A549 (cell line): ENCODE measurements at regions not wholly inside any gene's neighbourhood (a gene's known extent, or its start where the extent isn't known, plus 50 kb on each side); places are given as distances from the start of the nearest gene placed in this dataset.

Source experiments
- ATAC-seq, 2 experiments: fragments of 200-7000 bp in 1 of 2; fragments of >200 bp in 1 of 2; cut with Nextera tagmentation in 1 of 2; cut with Tn5 transposase in 1 of 2; 3 replicates each; pipeline versions ENCODE4 v1.8.0 to v1.9.1; 2018 to 2020; ENCODE audit warnings: mild to moderate bottlenecking in 1 of 2, moderate library complexity in 1 of 2
- CTCF ChIA-PET: fragments of 300-600 bp; sonication (Branson Sonifier 250); formaldehyde crosslinking; extraction: SDS; loops from one replicate; lab custom pipeline; 2021; ENCODE audit warnings: antibody characterized with exemption, inconsistent platforms; lab: Yijun Ruan, JAX
- POLR2A ChIA-PET: fragments of 350-600 bp; formaldehyde crosslinking; extraction: SDS; loops from one replicate; lab custom pipeline; 2021; ENCODE audit warnings: antibody characterized with exemption, inconsistent platforms; lab: Yijun Ruan, JAX
- DNase-seq, 2 experiments: peaks; one replicate each; pipeline versions ENCODE4 v3.0.0 to v3.0.0-alpha.2; 2011 to 2016; ENCODE audit warnings: low read depth in 1 of 2, low spot score in 1 of 2
- FAIRE-seq: peaks from 2 replicates; lab custom pipeline; 2011; peaks lifted over from hg19 to GRCh38; lab: Jason Lieb, UNC
- H3K27ac ChIP-seq, 2 experiments: fragments of >200 bp; sonication (Bioruptor Twin); formaldehyde crosslinking; 3 replicates each; pipeline ENCODE4 v1.5.1; 2016 to 2017
- H3K4me1 ChIP-seq: fragments of >200 bp; sonication (Bioruptor Twin); formaldehyde crosslinking; 3 replicates; pipeline ENCODE4 v1.6.1; 2016
- H3K4me2 ChIP-seq: fragments of >200 bp; sonication (Bioruptor Twin); formaldehyde crosslinking; 3 replicates; pipeline ENCODE4 v1.6.1; 2016
- H3K4me3 ChIP-seq: fragments of >200 bp; sonication (Bioruptor Twin); formaldehyde crosslinking; 3 replicates; pipeline ENCODE4 v1.5.1; 2016
- H3K9me3 ChIP-seq: fragments of >200 bp; sonication (Bioruptor Twin); formaldehyde crosslinking; 3 replicates; pipeline ENCODE4 v1.6.1; 2016
- BHLHE40 ChIP-seq: IDR thresholded peaks from 2 replicates; pipeline ENCODE4 v1.6.1; 2012; ENCODE audit warnings: low read depth, low read length, inconsistent platforms
- CEBPB ChIP-seq, 2 experiments: fragments of >200 bp in 1 of 2; sonication (Bioruptor Twin) in 1 of 2; formaldehyde crosslinking in 1 of 2; IDR thresholded peaks; 2 replicates each; pipeline ENCODE4 v1.6.1; 2012 to 2016
- CHD2 ChIP-seq: fragments of 150-350 bp; IDR thresholded peaks from 2 replicates; pipeline ENCODE4 v1.6.1; 2014; ENCODE audit warnings: low read length; ENCODE audit not compliant: partially characterized antibody
- CHD4 ChIP-seq: fragments of 200-600 bp; sonication (generic); IDR thresholded peaks from 2 replicates; pipeline ENCODE4 v1.6.1; 2016; ENCODE audit warnings: antibody characterized with exemption, mild to moderate bottlenecking, borderline replicate concordance
- EHMT2 ChIP-seq: fragments of 200-600 bp; sonication (generic); IDR thresholded peaks from 2 replicates; pipeline ENCODE4 v1.6.1; 2016; ENCODE audit warnings: antibody characterized with exemption, low read depth, mild to moderate bottlenecking, moderate library complexity
- EP300 ChIP-seq, 2 experiments: fragments of >200 bp; sonication (Bioruptor Twin); formaldehyde crosslinking; IDR thresholded peaks; 2 replicates in 1 of 2; 3 replicates in 1 of 2; pipeline ENCODE4 v1.6.1; 2016 to 2017
- FOSB ChIP-seq: fragments of 250-450 bp; sonication (Bioruptor Pico); IDR thresholded peaks from 2 replicates; pipeline ENCODE4 v1.5.0; 2020; ENCODE audit warnings: mild to moderate bottlenecking, moderate library complexity
- FOSL2 ChIP-seq, 2 experiments: fragments of 450-650 bp in 1 of 2; fragments of >200 bp in 1 of 2; sonication (Bioruptor Twin) in 1 of 2; formaldehyde crosslinking; IDR thresholded peaks; 2 replicates each; pipeline versions ENCODE4 v1.5.0 to v1.6.1; 2016 to 2020; ENCODE audit warnings: mild to moderate bottlenecking in 1 of 2, moderate library complexity in 1 of 2
- FOXS1 ChIP-seq: fragments of 250-450 bp; sonication (Bioruptor Pico); IDR thresholded peaks from 2 replicates; pipeline ENCODE4 v1.5.0; 2020; ENCODE audit warnings: mild to moderate bottlenecking, moderate library complexity
- GATA3 ChIP-seq: IDR thresholded peaks from 2 replicates; pipeline ENCODE4 v1.6.1; 2012; ENCODE audit warnings: borderline replicate concordance
- HDAC2 ChIP-seq: fragments of 200-600 bp; sonication (generic); IDR thresholded peaks from 2 replicates; pipeline ENCODE4 v1.6.1; 2016
- HEYL ChIP-seq: fragments of 250-450 bp; sonication (Bioruptor Pico); IDR thresholded peaks from 2 replicates; pipeline ENCODE4 v1.8.0; 2021; ENCODE audit warnings: mild to moderate bottlenecking, moderate library complexity
- MAZ ChIP-seq: fragments of 150-350 bp; IDR thresholded peaks from 2 replicates; pipeline ENCODE4 v1.6.1; 2014; ENCODE audit warnings: antibody characterized with exemption, low read depth, low read length, borderline replicate concordance
- NFE2L2 ChIP-seq: fragments of 150-350 bp; conservative IDR thresholded peaks from 2 replicates; pipeline ENCODE4 v1.6.1; 2014; ENCODE audit warnings: low read length
- NR3C1 ChIP-seq: fragments of >200 bp; sonication (Bioruptor Twin); formaldehyde crosslinking; IDR thresholded peaks from 3 replicates; pipeline ENCODE4 v1.6.1; 2017
- RCOR1 ChIP-seq: fragments of 150-350 bp; IDR thresholded peaks from 2 replicates; pipeline ENCODE4 v1.6.1; 2014; ENCODE audit warnings: antibody characterized with exemption, low read length, low read depth
- REST ChIP-seq: fragments of 200-600 bp; sonication (generic); IDR thresholded peaks from 2 replicates; pipeline ENCODE4 v1.6.1; 2016; ENCODE audit warnings: antibody characterized with exemption, mild to moderate bottlenecking, moderate library complexity
- SMC3 ChIP-seq: fragments of >200 bp; sonication (Bioruptor Twin); formaldehyde crosslinking; IDR thresholded peaks from 3 replicates; pipeline ENCODE4 v1.6.1; 2018; ENCODE audit warnings: inconsistent platforms
- TFCP2L1 ChIP-seq: fragments of 250-450 bp; sonication (Bioruptor Pico); IDR thresholded peaks from 2 replicates; pipeline ENCODE4 v1.5.0; 2021; ENCODE audit warnings: mild to moderate bottlenecking
- USF2 ChIP-seq: fragments of 450-650 bp; IDR thresholded peaks from 2 replicates; pipeline ENCODE4 v1.6.1; 2014; ENCODE audit warnings: antibody characterized with exemption
- ZFP36 ChIP-seq: fragments of 450-650 bp; IDR thresholded peaks from 2 replicates; pipeline ENCODE4 v1.6.1; 2014; ENCODE audit warnings: borderline replicate concordance; ENCODE audit not compliant: partially characterized antibody
- ZNF302 ChIP-seq: fragments of 250-450 bp; sonication (Bioruptor Pico); IDR thresholded peaks from 2 replicates; pipeline ENCODE4 v1.9.0; 2021; ENCODE audit warnings: inconsistent platforms, mild to moderate bottlenecking, moderate library complexity
- WGBS: methylation state at CpG from one replicate; pipeline ENCODE4 v1.1.6; 2017; ENCODE audit errors: missing lambda C conversion rate; 5-methylcytosine and 5-hydroxymethylcytosine counted together

GRCh38 chr3:117647435-117647834, 937.9 kb downstream of the TUSC7 start:
- WGBS, result 61% methylated on average over 2 of the region's 2 CpGs
- CTCF ChIA-PET, result interaction anchor here (1.4 kb wide), 1 partner anchor 17 kb away, joined by 3 read pairs; no protein-coding TSS in a partner anchor
- TF ChIP-seq NFE2L2 (no peak), ZNF302 (CRISPR knock-in tag) (no peak), FOSB (no peak), EHMT2 (no peak), RCOR1 (no peak), BHLHE40 (no peak), NR3C1 (no peak), TFCP2L1 (no peak), HDAC2 (no peak), MAZ (no peak), CEBPB (IDR thresholded peaks at IDR 0.05) (no peak), USF2 (no peak)
- H3K27ac ChIP-seq, result no peak overlapping the region
- H3K4me2 ChIP-seq, result no peak overlapping the region
- POLR2A ChIA-PET, result no interaction called here
- ATAC-seq (no peak), FAIRE-seq (no peak), DNase-seq (no peak)
- no peaks in the 10 kb centered on the region for H3K9me3 ChIP-seq
- no peak overlapping the region for H3K4me3 ChIP-seq
- no peaks in the 10 kb centered on the region for H3K4me1 ChIP-seq

DNA sequence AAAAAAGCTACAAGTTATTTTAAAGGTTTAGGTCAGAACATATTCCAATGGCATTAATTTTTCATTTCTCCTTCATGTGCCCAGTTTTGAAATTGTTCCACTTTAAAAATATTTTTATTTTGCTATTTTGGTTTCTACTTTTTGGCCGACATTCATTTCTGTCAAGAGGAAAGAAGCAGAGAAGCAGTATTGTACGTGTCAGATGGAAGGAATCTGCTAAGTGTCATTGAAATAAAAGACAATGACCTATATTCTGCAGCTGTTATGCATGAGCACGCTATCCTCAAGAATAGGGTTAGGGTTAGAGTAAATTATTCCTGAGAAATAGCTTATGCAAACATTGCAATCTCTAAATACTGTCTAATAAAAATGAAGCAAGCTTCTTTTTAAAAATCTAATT, 941.7 kb downstream of the TUSC7 start:
- no peaks in the 10 kb centered on the region for H3K4me1 ChIP-seq
- FAIRE-seq, result no peak

More for the DNA sequence above, 941.7 kb downstream of the TUSC7 start:
- DNase-seq (no peak), ATAC-seq (no peak)
- Histone ChIP-seq H3K4me2 (no peak overlapping the region), H3K4me3 (no peak overlapping the region), H3K27ac (no peak overlapping the region), H3K9me3 (no peaks in the 10 kb centered on the region)
- ChIA-PET POLR2A (no interaction called here), CTCF (no interaction called here)
- 60% methylated on average over 3 of the region's 3 CpGs for WGBS
- TF ChIP-seq FOSL2 (IDR thresholded peaks at IDR 0.05) (no peak), FOSL2 (CRISPR knock-in tag; IDR thresholded peaks at IDR 0.05) (no peak), GATA3 (no peak), HEYL (CRISPR knock-in tag) (no peak), FOXS1 (CRISPR knock-in tag) (no peak), BHLHE40 (no peak), EP300 (IDR thresholded peaks at IDR 0.05) (no peak), RCOR1 (no peak), CHD2 (no peak), CHD4 (no peak), TFCP2L1 (no peak), SMC3 (no peak), CEBPB (IDR thresholded peaks at IDR 0.05) (no peak), REST (no peak), ZFP36 (no peak)
- TF ChIP-seq, all 56 proteins: peak for 0
